GM21786 (cell line): ENCODE measurements at regions not wholly inside any gene's neighbourhood (a gene's known extent, or its start where the extent isn't known, plus 50 kb on each side); places are given as distances from the start of the nearest gene placed in this dataset.

ENCODE experiments used
- ATAC-seq: cut with Tn5 transposase; IDR thresholded peaks from one replicate; pipeline ENCODE4 v1.9.1; 2021; ENCODE audit not compliant: unreplicated experiment

DNA sequence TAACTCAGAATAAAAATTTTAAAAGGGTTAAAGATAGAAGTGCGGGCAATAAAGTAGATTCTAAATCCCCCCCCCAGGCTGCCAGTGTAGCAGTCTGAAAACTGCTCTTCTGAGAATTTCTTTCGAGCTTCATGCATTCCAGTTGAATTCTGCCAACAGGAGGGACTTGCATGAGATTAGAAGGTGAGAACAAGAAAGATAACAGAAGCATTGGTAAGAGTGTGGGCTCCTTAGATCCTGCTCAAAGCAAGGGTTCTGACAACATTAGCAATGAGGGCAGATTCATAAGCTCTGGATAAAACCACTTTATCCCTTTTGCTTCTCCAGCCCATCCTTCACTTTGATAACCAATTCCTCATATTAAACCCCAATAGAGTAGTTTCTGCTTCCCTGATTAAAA lies 235.9 kb upstream of the CDH6 start:
- no peak for ATAC-seq

DNA sequence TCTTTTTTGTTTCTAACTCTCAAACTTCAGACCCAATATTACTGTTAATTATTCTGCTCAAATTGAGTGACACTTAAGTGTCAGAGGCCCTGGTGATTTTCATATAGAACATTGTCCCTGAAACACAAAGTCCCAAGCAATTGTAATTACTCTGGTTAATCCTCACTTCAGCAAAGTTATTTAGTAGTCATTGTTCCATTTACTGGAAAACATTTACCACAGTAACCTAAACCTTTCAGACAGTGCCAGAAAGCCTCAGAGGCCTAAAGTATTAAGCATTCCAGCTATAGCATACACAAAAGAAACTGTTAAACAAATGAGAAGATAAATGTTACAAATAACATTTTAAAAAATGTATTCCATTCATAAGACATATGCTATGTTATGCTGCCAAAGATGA lies 237.2 kb upstream of the CDH6 start:
- ATAC-seq = no peak

DNA sequence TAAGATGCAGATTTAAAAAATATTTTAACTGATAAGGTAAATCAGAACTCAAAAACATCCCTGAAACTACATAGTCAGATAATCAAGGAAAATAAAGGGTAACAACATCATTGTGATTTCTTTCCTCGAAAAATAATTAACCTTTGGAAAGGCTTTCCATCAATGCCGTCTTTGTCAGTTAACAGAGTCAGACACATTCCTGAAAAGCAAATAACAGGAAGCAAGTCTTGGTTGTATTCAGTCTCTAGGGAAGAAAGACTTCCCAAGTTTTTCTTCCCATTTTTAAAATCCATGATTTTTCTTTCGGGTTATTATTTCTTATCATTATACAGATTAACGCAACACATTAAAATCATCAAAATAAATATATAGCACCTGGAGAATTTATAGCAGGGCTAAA lies 256.4 kb upstream of the CDH6 start:
- ATAC-seq = no peak

DNA sequence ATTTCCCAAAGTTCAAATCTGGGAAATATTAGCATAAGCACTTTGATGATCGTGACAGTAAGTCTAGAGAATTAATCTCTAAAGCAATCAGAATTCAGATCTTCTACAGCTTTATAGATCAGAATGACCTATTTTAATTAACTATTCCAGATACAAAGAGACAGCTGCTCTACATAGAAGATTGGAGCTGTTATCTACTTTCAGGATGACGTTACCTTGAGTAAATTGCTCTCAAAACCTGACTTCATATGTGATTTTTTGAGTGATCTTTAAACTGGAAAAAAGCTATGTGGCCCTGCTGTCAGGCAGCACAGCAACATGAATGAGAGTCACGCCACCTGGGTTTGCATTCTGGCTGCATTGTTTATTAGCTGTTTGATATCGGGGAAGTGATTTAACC lies 259.9 kb upstream of the CDH6 start:
- ATAC-seq = no peak

DNA sequence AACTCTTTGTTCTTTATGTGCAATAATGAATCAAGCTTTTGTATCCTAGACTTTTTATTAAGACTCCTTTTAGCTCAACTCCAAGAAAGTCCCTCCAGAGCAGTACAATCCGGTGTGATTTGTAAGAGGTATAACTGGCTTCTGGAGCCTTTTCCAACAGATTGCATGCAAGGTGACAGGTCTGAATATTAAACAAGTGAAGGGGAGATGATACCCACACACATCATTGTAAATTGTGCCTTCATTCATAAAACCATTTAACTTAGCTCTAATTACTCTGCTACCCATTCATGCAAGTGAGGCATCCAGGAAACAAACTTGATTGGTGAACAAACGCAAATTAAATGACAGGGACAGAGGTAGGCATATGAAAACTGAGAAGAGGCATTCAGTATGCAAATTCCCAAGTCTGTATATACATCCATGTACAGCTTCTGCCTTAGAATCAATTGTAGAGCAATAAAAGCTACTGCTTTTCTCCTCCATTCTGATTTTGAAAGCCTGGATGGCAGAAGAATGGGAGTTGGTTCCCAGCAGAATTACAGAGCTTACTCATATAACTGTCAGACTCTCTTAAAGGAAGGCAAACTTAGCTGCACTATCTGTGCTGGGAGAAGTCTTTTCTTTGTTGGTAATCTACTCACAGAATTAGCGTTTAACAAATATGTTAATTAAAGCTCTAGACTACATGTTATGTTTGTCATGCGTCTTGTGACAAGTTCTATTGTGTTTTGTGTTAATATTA lies 261.0 kb upstream of the CDH6 start:
- ATAC-seq = no peak

DNA sequence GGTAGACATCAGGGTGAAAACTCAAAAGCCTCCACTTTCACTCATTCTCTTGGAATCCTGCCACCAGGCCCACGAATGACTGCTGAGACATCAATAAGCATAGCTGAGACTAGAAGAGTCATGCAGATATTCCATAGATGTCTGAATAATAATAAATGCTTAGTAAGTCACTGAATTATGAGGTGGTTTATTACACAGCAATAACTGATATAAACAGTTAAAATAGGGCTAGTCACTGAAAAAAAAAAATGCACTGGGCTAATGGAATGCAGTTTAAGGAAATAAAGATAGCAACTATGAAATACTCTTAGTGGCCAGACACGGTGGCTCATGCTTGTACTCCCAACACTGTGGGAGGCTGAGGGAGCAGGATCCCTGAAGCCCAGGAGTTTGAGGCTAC lies 262.8 kb upstream of the CDH6 start:
- ATAC-seq = no peak

DNA sequence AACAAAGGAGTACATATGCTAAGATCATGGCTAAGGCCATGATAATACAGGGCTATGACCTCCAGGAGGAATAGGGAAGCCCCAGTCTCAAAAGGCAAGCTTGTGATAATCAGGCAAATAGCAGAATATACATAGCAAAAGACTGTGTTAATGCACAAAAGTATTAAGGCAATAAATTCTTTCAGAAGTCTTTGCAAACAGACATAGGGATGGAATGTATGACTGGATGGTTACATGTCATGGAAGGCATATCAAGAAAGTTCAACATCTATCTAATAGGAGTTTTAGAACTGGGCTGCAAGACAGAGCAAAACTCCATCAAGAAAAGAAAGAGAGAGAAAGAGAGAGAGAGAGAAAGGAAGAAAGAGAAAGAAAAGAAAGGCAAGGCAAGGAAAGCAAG lies 264.5 kb upstream of the CDH6 start:
- no peak for ATAC-seq

DNA sequence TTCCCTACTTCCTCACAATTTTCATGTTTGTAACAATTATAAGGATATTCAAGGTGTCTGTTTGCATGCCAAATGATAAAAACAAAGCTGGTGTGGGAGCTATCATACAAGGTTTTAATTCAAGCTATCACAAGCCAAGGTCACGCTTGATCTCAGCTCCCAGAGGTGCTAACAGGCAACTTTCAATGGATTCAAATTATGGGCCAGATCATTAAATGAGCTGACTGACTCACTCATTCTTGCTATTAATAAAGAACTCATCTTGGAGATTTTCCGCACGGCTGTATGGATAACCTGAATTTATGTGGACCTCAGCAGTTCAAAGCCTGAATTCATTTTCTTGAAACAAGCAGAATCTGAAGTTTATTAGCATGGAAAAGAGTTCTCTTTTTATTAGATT lies 267.3 kb upstream of the CDH6 start:
- no peak for ATAC-seq

DNA sequence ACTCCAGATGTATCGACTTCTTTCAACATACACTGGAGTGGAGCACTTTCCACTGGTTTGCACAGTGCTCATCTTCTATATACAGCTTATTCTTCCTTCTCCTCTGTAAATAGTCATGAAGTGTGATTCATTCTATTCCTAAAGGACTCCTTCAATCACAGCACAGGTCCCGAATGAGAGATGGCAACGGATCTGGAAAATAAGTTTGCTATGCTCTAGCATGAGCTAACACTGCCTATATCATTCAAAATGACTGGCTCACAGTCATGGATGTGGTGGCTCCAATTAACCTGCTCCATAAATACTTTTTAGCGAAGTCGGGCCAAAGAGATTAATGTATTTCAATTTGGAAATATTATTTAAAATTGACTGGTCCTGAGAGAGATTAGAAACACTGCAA lies 272.1 kb upstream of the CDH6 start:
- ATAC-seq = no peak

DNA sequence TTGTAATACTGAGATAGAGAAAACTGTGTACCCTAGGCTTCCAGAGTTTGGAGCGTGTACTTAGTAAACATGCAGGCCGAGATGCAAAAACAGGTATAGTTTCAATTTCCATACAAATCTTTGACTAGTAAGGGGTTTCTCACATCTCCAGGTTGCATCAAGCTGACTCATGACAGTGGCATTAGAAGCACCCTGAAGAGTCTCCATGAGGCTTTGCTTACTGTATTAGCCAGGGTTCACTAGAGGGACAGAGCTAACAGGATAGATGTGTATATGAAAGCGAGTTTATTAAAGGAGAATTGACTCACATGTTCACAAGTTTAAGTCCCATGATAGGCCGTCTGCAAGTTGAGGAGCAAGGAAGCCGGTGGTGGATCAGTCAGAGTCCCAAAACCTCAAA lies 275.3 kb upstream of the CDH6 start:
- ATAC-seq = no peak

DNA sequence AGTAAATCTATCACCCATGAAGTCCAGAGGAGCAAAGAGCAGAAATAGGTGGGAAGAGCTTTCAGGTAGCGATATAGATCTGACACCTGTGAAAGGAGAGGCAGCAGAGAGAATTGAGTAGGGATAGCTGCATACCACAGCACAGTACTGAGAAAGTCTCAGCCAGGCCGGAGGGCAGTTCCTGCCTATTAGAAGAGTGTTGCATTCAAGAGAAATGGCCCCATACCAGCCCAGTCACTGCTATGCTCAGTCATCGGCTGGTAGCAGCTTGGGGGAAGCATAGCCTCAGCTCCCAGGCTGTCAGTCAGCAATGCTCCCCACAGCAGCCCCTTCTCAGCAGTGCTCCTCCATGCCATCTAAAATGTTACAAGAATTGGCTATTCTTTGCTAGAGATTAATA lies 285.1 kb upstream of the CDH6 start:
- ATAC-seq = no peak

DNA sequence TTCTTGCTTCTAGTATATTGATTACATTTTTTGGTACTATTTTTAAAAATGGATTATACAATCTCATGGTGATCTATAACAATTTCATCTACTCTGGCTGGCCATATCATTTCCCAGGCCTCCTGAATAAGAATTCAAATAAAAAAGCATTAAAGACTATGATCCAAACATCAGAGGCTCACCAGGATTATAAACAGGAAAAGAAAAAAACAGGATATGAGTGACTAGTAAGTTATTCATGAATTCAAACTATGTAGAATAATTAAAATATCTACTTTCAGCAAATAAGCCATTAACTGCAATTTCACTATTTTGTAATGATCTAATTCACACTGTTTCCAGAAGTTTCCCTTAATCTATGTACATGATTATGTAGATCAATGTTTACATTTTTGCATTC lies 293.1 kb upstream of the CDH6 start:
- no peak for ATAC-seq

DNA sequence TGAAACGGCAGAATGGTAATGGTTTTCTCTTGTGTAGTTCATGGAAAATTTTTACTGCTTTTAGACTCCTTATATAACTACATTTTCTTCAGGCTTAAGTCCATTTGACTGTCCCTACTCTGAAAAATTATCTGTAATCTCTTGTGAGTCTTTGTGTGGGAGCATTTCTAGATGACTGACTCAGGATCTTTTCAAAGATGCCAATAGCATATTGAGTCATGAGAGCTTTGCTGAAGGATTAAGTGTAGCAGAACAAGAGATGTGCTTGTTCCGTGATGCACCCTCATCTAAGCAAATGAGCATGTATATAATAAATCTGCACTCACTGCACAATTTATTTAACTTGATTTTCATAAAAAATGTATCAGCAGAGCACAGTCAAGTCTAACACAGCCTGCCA lies 298.7 kb upstream of the CDH6 start:
- no peak for ATAC-seq

DNA sequence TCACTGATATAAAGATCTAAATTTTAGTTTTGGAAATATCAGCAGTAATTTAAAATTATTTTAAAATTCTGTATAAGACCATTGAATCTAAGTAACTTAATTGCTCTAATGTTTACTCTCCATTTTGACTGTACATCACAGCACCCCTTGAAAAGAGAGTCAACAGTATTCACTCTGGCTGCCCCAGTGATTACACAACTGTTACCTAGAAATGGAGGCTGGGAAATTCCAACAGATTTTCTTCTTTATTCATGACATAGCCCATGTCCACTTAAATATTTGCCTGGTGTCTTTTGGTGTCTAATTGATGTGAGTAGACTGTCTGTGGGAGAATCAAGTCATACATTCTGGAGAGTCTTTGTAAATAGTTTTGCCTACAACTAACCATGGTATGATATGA lies 301.8 kb upstream of the CDH6 start:
- no peak for ATAC-seq

DNA sequence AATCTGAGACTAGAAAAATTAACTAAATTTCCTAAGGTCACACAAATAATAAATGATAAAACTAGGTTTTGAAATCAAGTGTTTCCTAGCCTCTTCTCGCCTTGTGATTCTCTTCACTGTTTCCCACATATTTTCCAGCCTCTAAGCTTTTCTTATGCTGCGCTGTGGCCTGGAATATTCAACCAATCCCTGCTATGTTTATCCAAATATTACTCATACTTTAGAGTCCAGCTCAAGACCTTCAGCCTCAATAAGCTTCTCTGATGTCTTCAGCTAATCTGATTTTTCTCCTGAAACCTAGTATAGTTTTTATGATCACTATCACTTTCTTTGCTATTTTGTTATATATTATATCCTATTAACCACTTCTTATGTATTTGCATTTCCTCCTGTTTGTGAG lies 303.1 kb upstream of the CDH6 start:
- ATAC-seq = no peak

DNA sequence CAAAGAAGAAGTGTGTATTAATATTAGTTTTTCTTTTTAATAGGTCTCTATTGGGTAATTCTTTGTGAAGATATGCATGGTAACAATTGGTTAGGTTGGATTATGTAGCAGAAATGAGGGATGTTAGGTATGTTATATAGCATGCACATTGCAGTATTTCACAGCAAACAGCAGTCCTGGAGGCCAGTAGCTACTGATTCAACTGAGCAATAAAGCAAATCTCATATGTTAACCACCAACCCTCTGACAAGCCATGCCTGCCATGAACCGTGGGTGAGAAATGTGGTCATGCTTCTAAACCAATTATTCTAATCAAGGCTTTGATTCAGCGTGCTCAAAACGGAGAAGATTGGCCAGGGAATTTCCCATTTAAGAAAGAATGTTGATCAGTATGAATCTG lies 313.0 kb upstream of the CDH6 start:
- no peak for ATAC-seq

DNA sequence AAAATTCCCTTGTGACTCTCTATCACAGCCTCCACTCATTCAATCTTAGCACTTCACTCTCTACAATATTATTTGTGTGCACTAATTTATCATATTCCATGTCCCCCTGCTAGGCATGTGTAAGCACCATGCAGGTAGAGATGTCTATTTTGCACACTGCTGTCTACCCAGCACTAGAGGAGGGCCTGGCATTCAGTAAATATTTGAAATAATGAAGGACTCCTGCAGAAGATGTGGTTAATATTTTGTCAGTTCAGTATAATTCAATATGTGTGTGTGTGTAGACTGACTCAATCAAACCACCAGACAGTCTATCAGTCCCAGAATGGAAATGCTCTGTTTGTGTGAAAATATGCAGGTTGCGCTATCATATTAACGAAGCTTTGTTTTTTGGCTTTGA lies 313.6 kb upstream of the CDH6 start:
- ATAC-seq = no peak

DNA sequence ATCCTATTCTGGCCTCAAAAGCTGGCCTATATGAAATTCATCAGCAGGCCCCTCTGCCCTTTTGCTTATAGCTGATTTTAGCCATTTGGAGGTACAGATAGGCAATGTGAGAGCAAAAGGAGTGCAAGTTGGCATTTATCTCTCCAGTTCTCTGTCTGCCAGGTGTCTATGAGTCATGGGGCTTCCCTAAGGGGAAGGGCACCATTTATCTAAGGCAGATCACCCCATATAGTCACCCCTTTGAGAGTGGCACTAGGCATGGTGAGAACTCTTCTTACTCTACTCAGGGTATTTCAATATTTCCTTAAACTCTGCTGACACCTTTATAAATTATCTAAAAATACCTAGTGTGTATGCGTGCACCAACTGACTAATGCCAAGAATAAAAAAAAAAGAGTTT lies 314.7 kb upstream of the CDH6 start:
- no peak for ATAC-seq

DNA sequence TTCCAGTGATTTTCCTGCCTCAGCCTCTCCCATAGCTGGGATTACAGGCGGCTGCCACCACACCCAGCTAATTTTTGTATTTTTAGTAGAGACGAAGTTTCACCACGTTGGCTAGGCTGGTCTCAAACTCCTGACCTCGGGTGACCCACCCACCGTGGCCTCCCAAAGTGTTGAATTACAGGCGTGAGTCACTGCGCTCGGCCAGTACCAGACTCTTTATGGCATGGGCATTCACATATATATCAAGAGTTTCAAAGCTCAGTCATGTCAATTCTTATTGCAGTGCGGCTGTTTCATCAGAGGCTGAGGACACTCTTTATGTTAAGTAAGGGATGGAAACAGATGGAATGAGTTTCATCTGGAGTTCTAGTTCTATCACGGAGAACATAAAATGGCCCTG lies 315.2 kb upstream of the CDH6 start:
- ATAC-seq = no peak

DNA sequence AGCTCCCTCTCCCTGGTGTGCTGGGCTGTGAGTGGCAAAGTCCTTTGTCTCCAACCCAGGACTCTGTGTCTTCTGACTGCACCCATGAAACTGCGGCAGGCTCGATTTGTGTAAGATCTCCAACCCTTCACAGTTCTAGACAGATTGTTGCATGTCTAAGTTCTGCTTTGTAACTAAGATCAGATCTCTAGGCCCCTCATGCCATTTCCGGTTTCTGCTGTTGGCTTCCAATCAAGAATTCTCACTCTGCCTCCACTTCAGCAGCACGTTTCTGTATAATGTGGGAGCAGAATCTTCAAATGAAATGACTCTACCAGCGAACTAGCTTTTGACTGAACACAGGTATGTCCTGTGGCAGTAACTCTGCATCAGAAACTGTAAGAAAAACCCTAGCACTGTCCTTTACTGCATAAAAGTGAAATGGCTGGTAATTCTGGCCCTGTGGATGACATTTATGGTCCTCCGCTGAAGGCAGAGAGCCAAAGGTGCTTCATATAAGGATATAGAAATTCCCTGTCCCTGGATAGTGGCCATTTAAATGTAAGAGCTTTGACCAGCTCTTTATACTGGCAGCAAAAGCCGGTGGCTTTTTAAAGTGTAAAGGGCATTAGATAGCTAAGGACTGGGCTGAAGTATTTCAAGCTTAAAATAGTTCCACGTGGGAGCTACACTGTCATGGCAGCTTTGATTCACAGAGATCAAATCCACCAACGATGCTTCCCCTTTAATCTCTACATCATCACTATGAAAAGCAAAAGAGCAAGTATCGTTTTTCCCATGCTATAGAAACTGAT lies 319.0 kb upstream of the CDH6 start:
- no peak for ATAC-seq

DNA sequence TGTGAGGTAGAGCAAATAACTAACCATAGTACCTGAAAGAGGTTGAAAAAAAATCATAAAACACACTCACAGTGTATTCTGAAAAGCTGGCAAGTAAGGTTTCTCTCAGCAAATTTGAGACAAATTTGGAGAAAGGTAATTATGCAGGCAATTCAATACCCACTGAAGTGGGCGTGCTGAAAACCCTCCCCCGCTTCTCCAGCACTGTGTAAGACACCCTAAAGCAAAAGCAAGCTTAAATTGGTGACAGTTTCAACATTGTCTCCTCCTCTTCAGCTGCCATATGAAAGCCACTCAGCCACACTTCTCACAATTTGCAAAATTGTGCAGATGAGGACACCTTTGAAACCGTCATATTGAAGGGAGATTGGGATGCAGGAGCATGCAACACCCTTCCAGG lies 322.3 kb upstream of the CDH6 start:
- no peak for ATAC-seq

DNA sequence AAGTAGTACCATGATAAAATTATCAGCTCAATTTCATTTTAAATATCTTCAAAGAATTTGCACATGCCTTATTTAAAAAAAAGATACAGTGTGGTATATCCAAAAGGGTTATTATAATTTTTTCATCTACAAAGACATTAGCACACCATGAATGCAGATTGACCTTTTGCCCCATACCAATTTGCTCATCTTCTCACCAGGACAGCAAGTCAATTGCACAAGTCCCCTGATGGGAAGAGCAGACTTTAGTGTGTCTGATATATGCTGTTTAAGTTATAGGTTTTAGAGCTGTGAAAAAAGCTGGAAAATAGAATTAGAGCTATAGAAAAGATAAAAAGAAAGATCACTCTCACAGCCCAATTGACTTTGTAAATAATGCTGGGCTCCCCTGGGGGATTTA lies 325.8 kb upstream of the CDH6 start:
- ATAC-seq = no peak

DNA sequence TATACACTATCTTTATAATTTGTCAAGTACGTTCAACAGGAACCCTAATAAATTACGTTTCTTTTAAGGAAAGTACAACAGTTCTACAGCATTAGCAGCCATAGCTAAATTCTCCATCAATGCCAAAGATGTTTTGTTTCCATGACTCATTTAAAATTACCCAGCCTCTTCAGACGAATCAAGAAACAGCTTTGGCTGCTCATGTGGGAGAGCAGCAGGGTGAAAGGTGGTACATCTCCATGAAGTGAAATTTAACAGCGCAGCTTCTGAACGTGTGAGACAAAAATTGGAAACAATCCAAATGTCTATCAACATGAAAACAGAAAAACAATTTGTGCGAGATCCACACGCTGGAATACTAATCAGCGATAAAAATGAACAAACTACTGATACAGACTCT lies 327.3 kb upstream of the CDH6 start:
- ATAC-seq = no peak
